Small intestine (tissue), 7 donors: ENCODE measurements at regions not wholly inside any gene's neighbourhood (a gene's known extent, or its start where the extent isn't known, plus 50 kb on each side); places are given as distances from the start of the nearest gene placed in this dataset.

Source experiments
- DNase-seq, 2 donors: peaks; one replicate each; pipeline versions ENCODE4 v3.0.0 to v3.0.0-alpha.2; 2013
- FAIRE-seq: peaks from 2 replicates; lab custom pipeline; 2012; peaks lifted over from hg19 to GRCh38; lab: Jason Lieb, UNC
- H3K27ac ChIP-seq, 3 donors: one replicate each; pipeline ENCODE4 v1.5.1; 2013; ENCODE audit warnings: low read length in 2 of 3, mild to moderate bottlenecking in 2 of 3, control low read depth in 1 of 3, inconsistent platforms in 1 of 3, low read depth in 1 of 3, moderate library complexity in 1 of 3
- H3K27me3 ChIP-seq, 3 donors: one replicate each; pipeline ENCODE4 v1.6.1; 2013; ENCODE audit warnings: low read length in 3 of 3, inconsistent platforms in 1 of 3; ENCODE audit not compliant: control insufficient read depth in 3 of 3, insufficient read depth in 3 of 3
- H3K36me3 ChIP-seq, 3 donors: one replicate each; pipeline ENCODE4 v1.6.1; 2013; ENCODE audit warnings: low read length in 3 of 3, inconsistent platforms in 1 of 3, low read depth in 1 of 3, mild to moderate bottlenecking in 1 of 3, moderate library complexity in 1 of 3; ENCODE audit not compliant: control insufficient read depth in 3 of 3, insufficient read depth in 2 of 3
- H3K4me1 ChIP-seq, 3 donors: one replicate each; pipeline ENCODE4 v1.6.1; 2013; ENCODE audit warnings: low read length in 2 of 3, inconsistent platforms in 1 of 3, low read depth in 1 of 3, mild to moderate bottlenecking in 1 of 3, moderate library complexity in 1 of 3; ENCODE audit not compliant: control insufficient read depth in 3 of 3, insufficient read depth in 2 of 3
- H3K4me3 ChIP-seq, 3 donors: one replicate each; pipeline ENCODE4 v1.5.1; 2013; ENCODE audit warnings: low read length in 3 of 3, control low read depth in 1 of 3, inconsistent platforms in 1 of 3, low read depth in 1 of 3, mild to moderate bottlenecking in 1 of 3, moderate library complexity in 1 of 3
- H3K9me3 ChIP-seq, 2 donors: one replicate each; pipeline ENCODE4 v1.6.1; 2013; ENCODE audit warnings: low read depth in 1 of 2, low read length in 1 of 2; ENCODE audit not compliant: control insufficient read depth in 2 of 2, insufficient read depth in 1 of 2
- WGBS, 3 donors: extraction: QIAGEN DNeasy Blood & Tissue Kit; methylation state at CpG; one replicate each; pipeline ENCODE4 v1.1.7; 2013; 5-methylcytosine and 5-hydroxymethylcytosine counted together
- donor health status: healthy with polysubstance abuse.
- donor health status: control.
- donor health status: control.
- donor health status: Bipolar disorder and iron deficiency.
- donor health status: healthy.

DNA sequence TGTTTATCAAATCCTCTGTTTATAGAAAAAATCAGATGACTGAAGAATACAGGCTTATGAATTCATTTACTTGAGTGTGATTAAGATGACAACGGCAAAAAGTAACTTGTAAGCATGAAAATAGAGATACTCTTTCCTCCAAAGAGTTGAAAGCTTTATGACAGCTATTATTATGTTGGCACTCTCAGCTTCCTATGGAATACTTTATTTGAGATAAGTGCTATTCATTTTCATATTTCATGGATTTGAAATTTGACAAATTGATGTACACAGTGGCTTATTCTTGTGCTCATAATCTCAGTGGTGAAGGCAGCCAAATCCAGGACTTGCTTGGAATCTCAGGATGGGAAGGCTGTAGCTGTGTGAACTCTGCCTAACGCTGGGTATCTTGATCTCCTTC lies 991.6 kb downstream of the GALC start:
- FAIRE-seq (no peak), DNase-seq (no peak)
- no peak overlapping the region for H3K4me3 ChIP-seq
- no peaks in the 10 kb centered on the region for H3K4me1 ChIP-seq
- no peaks in the 10 kb centered on the region for H3K9me3 ChIP-seq
- no peaks in the 10 kb centered on the region for H3K27me3 ChIP-seq
- WGBS, 3 donors, result 54 to 76% (median 64%) methylated on average over 2 of the region's 2 CpGs
- H3K27ac ChIP-seq, result no peak overlapping the region
- no peaks in the 10 kb centered on the region for H3K36me3 ChIP-seq

DNA sequence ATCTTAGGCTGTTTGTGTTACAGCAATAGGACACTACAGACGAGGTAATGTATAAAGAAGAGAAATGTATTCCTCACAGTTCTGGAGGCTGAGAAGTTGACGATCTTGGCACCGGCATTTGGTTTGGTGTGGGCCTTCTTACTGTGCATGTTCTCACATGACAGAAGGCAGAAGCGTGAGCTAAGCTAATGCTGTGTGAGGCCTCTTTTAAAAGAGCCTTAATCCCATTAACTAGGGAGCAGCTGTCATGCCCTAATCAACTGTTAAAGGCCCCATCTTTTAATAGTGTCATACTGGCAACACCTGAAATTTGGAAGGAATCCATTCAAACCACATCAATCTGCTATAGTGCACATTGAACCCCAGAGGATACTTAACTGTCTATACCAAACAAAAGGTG lies 992.9 kb downstream of the GALC start:
- DNase-seq (no peak), FAIRE-seq (no peak)
- Histone ChIP-seq H3K9me3 (no peaks in the 10 kb centered on the region), H3K36me3 (no peaks in the 10 kb centered on the region), H3K27ac (no peak overlapping the region), H3K4me3 (no peak overlapping the region), H3K4me1 (no peaks in the 10 kb centered on the region), H3K27me3 (no peaks in the 10 kb centered on the region)
- 72 to 87% (median 80%) methylated on average over 4 of the region's 4 CpGs for WGBS, 3 donors

DNA sequence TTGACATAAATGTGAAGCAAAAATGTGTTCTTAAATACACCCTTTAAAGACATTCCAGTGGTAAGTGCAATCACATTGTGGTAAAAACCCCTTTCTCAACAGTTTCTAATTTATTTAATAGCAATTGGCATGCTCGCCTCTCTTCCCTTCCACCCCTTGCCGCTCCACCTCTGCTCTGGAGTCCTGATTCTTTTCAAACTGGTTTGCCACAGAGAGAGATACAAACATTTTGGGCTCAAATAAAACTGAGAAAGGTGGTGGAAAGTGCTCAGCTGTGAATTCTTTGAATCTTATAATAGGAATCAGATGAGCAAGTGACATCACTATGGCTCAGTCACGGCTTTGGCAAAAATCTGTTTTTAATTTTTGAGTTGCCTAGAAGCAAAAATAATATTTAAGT lies 993.9 kb downstream of the GALC start:
- WGBS, 3 donors, result 83 to 86% (median 85%) methylated on average over 3 of the region's 3 CpGs
- Histone ChIP-seq H3K36me3 (no peaks in the 10 kb centered on the region), H3K27ac (no peak overlapping the region), H3K4me3 (no peak overlapping the region), H3K4me1 (no peaks in the 10 kb centered on the region), H3K9me3 (no peaks in the 10 kb centered on the region), H3K27me3 (no peaks in the 10 kb centered on the region)
- FAIRE-seq, result no peak
- no peak for DNase-seq

DNA sequence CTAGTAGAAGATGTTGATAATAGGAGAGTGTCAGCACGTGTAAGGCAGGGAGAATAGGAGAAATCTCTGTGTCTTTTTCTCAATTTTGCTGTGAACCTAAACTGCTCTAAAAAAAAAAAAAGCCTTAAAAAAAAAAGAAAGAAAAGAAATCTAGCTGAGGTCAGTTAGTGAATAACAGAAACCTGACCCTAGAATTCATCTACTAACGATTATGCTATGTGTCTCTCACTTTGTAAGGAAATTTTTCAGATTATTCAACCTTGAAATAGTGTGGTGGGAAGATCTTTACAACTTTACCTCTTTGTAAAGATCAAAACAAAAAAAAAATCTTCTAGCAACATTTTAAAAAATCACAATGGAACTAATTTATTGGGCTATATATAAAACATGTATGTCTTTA lies 995.7 kb downstream of the GALC start:
- Histone ChIP-seq H3K9me3 (no peaks in the 10 kb centered on the region), H3K4me1 (no peaks in the 10 kb centered on the region), H3K36me3 (no peaks in the 10 kb centered on the region), H3K27ac (no peak overlapping the region), H3K4me3 (no peak overlapping the region), H3K27me3 (no peaks in the 10 kb centered on the region)
- WGBS, 3 donors, result 53 to 69% (median 53%) methylated on average over 2 of the region's 2 CpGs
- no peak for DNase-seq
- no peak for FAIRE-seq

DNA sequence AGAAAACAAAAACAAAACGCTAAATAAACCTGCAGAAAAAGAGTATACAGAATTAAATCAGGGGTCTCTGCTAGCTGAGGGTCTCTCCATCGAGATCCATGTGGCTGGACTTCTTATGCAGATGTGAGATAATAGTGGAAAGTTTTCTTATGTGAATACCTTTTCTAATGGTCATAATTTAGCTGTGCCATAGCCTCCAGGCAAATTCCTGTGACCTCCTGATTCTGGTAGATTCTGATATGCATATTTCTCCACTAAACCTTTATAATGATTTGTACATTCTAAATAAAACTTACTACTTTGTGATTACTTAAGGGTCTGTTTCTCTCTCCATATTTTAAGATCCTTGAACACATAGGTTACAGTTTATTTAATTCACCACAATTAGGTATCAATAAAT lies 1002.6 kb downstream of the GALC start:
- 39 to 66% (median 54%) methylated on average over 2 of the region's 2 CpGs for WGBS, 3 donors
- H3K4me1 ChIP-seq, result no peaks in the 10 kb centered on the region
- no peaks in the 10 kb centered on the region for H3K9me3 ChIP-seq
- H3K27me3 ChIP-seq, result no peaks in the 10 kb centered on the region
- H3K4me3 ChIP-seq, result no peak overlapping the region
- no peak for DNase-seq
- H3K36me3 ChIP-seq, result no peaks in the 10 kb centered on the region
- no peak overlapping the region for H3K27ac ChIP-seq
- no peak for FAIRE-seq

DNA sequence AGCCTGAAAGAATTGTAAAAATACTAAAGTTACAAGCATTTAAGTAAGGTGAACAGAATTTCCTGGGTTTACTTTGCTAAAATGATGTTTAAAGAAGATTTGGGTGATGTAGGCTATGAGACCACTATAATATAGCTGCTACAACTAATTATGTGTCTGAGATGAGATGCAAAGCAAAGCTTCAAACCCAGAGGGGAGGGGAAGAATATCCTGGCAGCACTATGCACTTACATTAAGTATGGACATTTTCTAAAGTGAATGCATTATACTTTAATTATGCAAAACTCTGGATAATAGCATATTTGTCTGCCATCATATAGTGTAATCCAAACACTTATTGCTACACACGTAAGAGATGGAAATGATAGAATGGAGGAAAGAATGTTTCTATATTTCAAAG lies 1003.7 kb downstream of the GALC start:
- Histone ChIP-seq H3K4me1 (no peaks in the 10 kb centered on the region), H3K36me3 (no peaks in the 10 kb centered on the region), H3K4me3 (no peak overlapping the region), H3K27me3 (no peaks in the 10 kb centered on the region), H3K9me3 (no peaks in the 10 kb centered on the region), H3K27ac (no peak overlapping the region)
- WGBS, 3 donors, result 70 to 83% (median 83%) methylated on average over 1 of the region's 1 CpG
- no peak for FAIRE-seq
- no peak for DNase-seq

DNA sequence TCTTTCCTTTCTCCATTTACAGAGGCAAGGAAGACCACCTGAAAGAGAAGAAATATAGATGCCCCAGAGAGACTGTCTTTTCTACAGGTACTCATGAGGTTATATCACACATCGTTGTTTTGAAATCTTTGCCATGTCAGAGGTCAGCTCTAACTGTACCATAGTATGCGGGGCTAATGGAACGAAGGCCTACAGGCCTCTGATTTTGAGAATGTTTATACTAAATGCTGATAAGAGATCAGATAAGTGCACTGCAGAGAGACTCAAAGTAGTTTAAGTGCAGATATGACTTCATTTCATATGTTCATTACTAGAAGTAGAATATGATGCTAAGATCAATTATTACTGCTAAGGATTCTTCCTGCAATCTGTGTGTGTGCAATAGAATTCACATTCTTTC lies 1005.0 kb downstream of the GALC start:
- DNase-seq, result no peak
- no peak overlapping the region for H3K4me3 ChIP-seq

DNA sequence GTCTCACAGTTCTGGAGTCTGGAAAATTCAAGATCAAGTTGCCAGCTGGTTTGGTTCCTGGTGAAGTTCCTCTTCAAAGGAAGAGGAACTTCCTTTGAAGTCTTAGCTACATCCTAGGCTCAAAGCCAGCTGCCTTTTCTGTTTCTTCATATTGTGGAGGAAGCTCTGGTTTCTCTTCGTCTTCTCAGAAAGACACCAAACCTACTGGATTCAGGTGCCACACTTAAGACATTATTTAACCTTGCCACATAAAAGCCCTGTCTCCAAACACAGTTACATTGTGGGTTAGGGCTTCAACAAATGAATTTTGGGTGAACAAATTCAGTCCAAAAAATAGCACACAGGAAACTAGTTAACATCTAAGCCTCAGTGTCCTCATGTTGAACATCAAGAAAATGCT lies 1019.8 kb downstream of the GALC start:
- WGBS, 3 donors, result 69 to 83% (median 79%) methylated on average over 1 of the region's 1 CpG
- H3K27ac ChIP-seq, result no peak overlapping the region
- FAIRE-seq (no peak), DNase-seq (no peak)
- no peak overlapping the region for H3K4me3 ChIP-seq
- H3K27me3 ChIP-seq, result no peaks in the 10 kb centered on the region
- H3K36me3 ChIP-seq, result no peaks in the 10 kb centered on the region
- H3K4me1 ChIP-seq, result no peaks in the 10 kb centered on the region
- H3K9me3 ChIP-seq, result peaks cover 0 to 13% of the 10 kb centered on the region in 2 donors

More for the DNA sequence above, 1005.0 kb downstream of the GALC start:
- FAIRE-seq, result no peak
- no peaks in the 10 kb centered on the region for H3K36me3 ChIP-seq
- H3K27ac ChIP-seq, result no peak overlapping the region
- H3K4me1 ChIP-seq, result no peaks in the 10 kb centered on the region
- H3K27me3 ChIP-seq, result no peaks in the 10 kb centered on the region
- 62 to 72% (median 65%) methylated on average over 3 of the region's 3 CpGs for WGBS, 3 donors
- no peaks in the 10 kb centered on the region for H3K9me3 ChIP-seq

DNA sequence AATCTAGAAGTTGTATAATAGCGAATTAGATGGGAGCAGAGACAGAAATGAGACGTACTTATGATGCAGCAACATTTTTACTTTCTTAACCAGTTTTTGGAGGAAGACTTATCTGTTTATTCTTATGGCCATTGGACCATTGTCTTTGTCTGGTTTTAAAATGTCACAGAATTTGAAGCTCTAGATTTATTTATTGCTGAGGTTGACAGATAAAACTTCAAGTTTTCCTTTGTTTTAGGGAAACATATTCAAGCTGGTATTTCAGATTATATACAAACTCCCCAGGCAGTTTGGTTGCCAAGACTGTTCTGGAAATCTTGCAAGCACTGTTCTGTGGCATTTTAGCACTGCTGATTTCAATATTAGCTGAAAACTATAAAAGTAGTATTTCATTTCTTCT lies 1021.7 kb downstream of the GALC start:
- Histone ChIP-seq H3K4me1 (no peaks in the 10 kb centered on the region), H3K9me3 (peaks cover 0 to 14% of the 10 kb centered on the region in 2 donors), H3K27me3 (no peaks in the 10 kb centered on the region), H3K4me3 (no peak overlapping the region), H3K27ac (no peak overlapping the region), H3K36me3 (no peaks in the 10 kb centered on the region)
- DNase-seq, result no peak
- 73 to 82% (median 79%) methylated on average over 2 of the region's 2 CpGs for WGBS, 3 donors
- FAIRE-seq, result no peak
